ENCODE measurements at regions not wholly inside any gene's neighbourhood (a gene's known extent, or its start where the extent isn't known, plus 50 kb on each side); places are given as distances from the start of the nearest gene placed in this dataset.

DNA sequence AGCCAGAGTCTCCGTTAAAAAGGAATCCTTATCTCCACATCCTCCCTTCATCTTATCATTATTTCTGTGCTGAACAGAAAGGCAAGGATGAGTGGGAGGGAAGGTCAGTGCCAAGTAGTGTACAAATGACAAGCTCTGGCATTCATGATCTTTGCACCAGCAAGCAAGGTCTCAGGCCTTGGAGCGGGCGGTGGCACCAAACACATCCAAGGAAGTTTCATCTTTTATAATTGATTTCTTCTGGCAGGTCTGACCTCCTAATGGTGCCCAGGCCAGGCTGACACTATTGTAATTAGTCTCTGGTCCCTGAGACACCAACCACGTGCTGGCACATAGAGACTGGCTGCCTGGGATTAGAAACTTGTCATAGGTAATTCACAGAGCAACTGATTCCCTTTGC is 336.6 kb downstream of the EN1 start:
- DNase-seq (ENCODE audit: low read depth in 2 of 2): no peak

DNA sequence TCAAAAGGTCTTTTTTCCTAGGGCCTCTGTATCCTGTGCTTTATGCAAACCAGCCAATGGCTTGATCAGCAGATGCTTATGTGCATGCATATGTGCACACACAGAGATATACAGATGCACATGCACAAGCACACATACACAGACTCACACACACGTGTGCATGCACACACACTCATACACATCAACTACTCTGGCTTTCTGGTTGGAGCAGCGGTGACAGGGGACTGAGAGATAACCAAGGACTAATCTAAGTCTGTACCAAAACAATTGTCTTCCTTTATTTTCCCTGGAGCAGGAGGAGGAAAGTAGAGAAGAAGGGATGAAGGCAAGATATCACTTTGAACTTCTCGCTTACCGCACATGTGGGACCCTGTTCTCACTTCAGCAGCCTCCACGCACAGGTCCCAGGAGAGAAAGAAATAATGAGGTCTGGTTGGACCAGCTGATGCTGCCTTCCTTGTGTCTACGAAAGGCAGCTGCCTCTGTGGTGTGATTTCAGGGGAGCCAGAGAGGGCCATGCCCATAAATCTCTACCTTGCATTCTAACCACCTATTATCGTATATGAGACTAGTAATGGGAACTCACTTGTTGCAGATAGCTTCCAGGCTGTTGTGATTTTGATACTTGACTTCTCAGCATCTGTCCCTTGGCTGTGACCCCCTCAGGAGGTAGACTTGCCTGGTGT is 338.0 kb downstream of the EN1 start:
- no peak for DNase-seq (ENCODE audit: low read depth in 2 of 2)

DNA sequence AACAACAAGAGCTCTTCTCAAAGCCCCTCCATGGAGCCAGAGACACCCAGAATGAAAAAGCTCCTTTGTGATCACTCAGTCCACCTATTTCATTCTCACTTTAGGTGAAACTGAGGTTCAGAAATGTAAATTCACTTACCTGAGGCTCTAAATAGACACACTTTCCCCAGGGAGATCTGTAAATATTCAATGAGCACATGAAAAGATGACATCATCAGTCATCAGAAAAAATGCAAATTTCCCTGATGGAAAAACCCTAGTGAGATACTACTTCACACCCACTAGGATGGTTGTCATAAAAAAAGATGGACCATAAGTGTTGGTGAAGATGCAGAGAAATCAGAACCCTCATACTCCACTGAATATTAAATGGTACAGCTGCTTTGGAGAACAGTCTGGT is 339.2 kb downstream of the EN1 start:
- DNase-seq (ENCODE audit: low read depth in 2 of 2): no peak

DNA sequence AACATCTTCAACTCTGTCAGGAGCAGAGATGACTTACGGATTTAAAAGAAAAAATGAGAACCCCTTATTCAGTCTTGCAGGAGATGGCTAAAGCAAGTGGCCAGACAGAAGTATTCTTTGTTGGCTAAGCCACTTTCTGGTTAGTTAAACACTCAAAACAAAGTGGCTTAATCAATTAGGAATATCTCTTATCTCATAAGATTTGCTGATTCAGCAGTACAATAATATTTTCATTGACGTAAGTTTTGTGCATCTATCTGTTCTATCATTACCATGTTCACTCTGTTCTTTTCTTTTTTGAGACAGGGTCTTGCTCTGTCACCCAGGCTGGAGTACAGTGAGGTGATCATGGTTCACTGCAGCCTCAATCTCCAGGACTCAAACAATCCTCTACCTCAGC is 342.0 kb downstream of the EN1 start:
- no peak for DNase-seq (ENCODE audit: low read depth in 2 of 2)

DNA sequence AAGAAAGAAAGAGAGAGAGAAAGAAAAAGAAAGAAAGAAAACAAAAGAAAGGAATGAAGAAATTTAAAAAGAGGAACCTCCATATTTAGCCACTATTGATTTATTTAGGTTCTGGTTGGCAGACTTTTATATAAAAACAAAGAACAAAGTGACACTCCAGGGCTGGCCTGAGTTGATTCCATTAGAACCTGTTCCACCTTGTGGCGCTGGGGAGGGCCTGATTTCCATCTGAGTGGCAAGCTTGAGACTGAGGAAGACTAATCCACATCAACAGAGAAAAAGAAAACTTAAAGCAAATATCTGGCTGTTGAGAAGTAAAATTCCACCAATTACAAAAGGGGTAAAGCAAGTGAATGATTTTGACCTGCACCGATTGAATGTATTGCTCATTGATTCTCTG is 345.3 kb downstream of the EN1 start:
- DNase-seq (ENCODE audit: low read depth in 2 of 2): no peak

DNA sequence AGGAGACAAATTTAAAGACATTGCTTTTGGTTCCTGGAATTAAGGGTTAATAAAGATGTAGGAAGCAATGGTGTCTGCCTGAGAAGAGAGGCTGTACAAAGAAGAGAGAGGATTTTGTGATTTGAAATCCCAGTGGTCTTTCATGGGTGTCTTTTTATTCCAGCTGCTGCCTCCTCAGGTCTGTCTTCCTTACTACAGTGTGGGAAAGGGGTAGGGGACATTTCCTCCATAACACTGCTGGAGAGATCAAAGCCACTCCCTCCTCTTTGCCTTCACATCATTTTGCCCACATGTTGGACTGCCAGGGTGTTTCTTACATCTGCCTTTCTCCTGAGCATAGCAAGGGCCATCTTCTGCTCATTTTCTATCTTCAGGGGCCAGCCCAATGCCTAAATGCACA is 348.5 kb downstream of the EN1 start:
- no peak for DNase-seq (ENCODE audit: low read depth in 2 of 2)

DNA sequence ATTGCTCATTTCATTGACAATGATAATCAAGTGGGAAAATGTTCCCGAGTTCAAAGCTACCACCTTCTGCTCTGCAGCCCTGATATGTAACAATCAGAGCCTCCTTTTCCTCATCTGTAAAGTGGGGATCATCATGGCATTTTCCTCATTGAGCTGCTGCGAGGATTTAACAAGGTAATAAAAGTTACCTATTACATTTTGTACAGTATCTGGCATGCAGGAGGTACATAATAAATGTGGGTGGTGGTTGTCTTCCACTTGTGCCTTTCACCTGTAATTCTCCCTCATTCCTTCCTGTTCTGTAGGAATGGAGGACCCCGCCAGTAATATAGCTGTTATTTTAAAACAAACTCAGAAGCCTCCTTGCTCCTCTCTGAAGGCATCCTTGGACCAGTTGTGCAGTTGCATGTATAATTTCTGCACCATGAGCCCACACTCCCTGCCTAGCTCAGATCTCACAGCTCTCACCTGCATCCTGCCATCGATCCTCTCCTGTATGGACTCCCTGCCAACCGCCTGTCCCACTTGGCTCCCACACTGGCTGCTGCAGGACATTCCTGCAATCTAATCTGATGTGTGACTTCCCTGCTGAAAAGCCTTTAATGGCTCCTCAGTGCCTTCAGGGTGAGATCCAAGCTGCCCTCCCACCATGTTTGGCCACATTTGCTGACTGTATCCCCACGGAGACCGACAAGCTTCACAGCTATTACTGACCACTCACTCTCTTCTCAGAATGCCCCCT is 350.4 kb downstream of the EN1 start:
- DNase-seq (ENCODE audit: low read depth in 2 of 2): no peak

DNA sequence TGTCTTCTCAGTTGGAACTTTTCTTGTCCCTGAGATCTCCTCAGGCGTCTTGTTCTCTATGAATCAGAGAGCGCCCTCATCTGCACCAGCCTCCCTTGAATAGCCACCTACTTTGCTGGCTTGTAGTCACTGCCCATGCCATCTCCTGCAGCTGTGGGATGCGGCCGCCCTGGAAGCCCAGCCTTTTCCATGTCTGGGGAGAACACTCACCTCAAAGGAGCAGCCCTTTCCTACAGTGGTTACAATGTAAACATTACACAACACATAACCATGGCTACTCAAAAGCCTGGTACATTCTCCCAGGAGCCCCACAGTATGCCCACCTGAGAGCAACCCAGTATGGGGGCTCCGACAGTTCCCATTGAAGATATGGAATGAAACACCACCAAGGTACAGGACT is 351.0 kb downstream of the EN1 start:
- DNase-seq (ENCODE audit: low read depth in 2 of 2): no peak

DNA sequence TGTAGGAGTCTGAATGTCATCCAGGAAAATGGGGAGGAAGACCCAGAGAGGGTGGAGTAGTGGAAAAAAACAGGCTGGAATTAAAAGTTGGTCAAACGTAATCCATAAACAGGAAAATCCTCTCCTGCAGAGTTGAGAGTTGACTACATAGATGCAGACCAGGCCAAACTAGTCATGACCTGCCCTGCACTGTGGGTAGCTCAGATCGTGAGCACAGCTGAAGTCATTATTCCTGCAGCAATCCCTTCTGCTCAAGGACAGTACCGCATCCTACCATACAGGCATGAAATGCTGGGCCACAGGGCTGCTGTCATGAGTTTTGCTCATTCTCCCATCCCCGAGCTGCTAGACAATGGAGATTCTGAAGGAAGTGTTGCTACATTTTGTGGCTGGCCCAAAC is 352.2 kb downstream of the EN1 start:
- DNase-seq (ENCODE audit: low read depth in 2 of 2): no peak

DNA sequence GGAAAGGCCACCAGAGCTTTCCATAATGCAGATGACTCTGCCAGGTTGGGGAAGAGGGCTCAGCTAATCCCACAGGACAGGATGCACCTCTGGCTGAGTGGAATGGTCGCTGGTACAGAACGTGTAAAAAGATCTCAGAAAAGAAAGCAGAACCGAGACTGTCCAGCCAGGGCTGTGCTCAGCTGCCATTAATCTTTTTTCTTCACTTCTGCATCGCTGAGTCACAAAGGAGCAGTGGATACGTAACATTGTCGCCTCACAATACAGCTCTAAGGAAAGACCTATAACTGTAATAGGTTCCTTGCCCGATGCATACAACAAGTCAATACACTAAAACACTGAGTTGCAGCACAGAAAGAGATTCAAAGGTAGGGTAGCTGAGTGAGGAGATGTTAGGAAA is 354.2 kb downstream of the EN1 start:
- no peak for DNase-seq (ENCODE audit: low read depth in 2 of 2)

DNA sequence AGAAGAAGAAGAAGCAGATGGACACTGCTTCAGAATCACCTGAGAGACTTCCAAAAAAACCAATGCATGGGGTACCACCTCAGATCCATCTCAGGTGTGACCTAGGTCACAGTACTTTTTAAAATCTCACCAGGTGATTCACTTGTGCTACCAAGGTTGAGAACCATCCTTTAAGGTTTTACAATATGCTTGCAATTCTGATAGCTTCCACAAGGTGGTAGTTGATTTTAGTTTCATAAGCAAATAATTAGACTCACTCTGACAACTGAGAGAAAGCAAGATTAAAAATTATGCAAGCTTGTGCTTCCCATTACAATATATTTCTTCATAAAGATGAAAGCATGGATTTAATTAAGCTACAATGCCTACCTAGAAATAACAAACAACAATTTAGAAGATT is 355.1 kb downstream of the EN1 start:
- DNase-seq (ENCODE audit: low read depth in 2 of 2): no peak

DNA sequence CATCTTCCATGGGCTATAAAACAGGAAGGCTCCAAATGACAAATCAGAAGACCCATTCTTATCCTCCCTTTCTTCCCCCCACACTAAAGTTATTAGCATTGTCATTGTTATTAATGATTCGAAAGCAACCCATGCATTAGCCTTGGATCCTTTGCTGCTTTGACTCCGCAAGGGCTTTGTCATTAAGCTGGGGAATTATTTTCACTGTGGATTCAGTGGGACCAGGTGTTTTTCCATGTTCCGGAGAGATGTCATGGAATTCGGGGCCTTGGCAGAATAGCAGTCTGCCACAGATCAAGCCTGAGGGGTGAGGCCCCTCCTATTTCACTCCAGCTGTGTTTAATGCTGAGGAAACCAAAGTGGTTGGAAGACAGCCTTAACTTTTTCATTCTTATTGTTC is 357.1 kb downstream of the EN1 start:
- DNase-seq (ENCODE audit: low read depth in 2 of 2): no peak

DNA sequence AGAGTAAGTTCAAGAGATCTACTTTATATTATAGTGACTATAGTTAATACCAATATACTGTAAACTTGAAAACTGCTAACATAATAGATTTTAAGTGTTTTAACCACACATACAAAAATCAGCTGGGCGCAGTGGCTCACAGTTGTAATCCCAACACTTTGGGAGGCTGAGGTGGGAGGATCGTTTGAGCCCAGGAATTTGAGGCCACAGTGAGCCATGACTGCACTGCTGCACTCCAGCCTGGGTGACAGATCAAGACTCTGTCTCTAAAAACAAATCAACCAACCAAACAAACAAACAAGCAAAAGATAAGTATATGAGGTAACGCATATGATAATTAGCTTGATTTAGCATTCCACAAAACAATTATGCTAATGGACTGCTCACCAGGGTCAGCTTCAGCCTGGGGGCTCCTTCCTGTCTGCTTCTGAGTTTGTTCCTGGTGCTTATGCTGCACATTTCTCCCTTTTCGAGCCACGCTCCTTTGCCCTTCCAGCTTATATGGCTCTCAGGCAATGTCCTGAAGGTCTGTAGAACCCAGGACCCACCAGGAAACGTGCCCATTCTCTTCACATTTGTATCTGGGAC is 357.6 kb downstream of the EN1 start:
- DNase-seq (ENCODE audit: low read depth in 2 of 2): no peak

DNA sequence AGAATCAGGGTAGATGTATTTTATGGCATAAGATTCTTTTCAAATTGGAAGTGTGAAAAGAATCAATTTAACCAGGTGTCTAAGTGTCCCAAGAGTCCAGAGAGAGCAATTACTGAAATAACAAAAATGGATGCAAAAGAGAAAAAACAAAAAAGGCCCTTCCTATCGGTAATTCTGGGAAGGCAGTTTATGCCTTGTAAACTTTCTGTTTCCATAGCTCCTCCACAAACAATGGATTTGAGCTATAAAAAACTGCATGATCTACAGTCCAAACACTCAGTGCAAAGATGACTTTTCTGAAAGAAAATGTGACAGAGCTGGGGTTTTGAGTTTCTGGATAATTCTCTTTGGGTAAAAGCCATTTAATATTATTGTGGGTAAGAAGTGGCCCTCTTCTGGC is 366.1 kb downstream of the EN1 start:
- DNase-seq (ENCODE audit: low read depth in 2 of 2): no peak

DNA sequence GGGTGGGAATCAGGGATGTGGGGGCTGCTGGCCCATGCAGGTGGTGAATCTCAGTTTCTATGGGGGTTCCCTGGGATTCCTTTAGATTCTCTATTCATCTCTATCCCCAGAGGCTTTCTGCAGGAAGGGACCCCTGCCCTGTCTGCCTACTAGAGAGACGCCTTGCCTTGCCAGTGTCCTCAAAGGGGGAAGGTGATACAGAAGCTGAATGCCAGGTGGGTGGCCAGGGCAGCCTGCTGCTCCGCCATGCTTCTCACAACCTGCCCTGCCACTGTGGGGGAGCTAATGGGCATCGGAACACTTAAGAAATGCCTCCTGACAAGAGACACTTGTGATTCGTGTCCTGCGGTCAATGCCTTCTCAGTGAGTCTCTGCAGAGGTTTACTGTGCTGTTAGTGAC is 368.4 kb downstream of the EN1 start:
- DNase-seq (ENCODE audit: low read depth in 2 of 2): no peak

DNA sequence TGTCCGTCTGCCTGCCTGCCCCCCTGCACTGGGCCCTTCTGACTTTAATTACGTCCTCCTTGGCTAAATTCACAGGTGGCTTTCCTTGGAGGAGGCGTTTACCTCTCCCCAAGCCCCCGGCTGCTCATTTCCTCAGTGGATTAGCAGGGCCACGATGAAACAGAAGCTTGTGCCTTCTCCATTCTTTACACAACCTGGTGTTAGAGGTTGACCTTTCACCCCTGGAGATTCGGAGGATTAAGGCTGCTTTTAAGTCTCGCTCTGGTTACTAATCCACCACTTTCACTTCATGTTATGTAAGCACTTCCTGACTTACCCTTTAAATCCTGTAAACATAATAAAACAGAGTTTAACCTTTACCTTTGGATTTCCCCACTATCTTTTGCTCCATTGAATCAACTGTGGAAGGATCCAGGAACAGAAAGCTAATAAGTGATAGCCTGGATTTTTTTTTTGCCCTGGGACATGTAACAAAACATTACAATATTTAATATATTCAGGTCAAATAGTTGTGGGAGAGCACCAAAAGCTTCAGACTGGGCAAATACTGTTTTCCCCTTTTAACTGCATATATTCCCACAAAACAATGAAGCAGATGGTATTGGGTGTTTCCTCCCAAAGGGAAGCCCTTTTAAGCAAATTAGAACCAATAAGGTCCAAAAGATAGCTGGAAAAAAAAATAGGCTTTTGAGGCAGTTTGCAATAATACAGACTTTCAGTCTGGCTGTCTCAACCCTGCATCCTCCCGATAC is 370.2 kb downstream of the EN1 start:
- DNase-seq (ENCODE audit: low read depth in 2 of 2): no peak

DNA sequence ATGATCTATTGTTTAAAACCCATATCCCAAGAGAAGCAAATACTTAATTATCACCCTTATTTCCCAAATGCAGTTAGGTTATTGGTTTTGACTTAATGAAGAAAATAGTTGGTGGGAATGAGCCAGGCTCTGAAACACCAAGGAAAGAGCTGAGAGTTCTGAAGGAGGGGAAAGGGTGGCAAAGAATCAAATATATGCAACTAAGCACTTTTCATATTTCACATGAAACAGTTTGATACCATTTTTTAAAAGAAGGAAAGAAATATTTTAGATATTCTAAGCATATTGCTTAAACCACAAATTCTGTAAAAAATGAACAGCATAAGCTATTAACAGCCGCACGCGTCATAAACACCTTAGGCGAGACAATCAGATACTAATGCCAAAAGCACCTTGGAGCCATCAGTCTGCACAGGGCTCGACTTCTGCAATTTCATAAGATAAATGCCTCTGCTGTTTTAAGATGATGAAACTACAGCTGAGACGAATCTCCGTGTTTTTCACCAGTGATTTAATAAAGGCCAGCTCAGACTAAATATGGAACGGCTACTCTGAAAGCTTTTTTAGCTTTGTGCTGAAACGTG is 371.7 kb downstream of the EN1 start:
- DNase-seq (ENCODE audit: low read depth in 2 of 2): no peak

DNA sequence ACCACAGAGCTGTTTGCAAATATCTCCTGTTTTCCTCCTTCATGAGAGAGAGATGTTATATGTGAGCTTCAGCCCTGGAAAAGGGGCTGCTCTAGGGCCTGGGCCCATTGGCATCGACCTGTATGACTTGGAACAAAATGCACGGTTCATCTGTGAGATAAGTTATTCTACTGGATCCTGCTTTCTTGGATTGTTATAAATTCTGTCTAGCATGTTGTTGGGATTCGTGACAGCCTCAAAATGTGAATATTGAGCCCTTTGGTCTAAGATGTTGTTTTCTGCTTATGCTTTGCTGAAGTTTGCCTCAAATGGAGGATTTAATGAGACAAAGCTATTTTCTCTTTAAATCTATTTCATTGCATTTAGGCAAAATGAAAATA is 372.9 kb downstream of the EN1 start:
- DNase-seq (ENCODE audit: low read depth in 2 of 2): no peak

DNA sequence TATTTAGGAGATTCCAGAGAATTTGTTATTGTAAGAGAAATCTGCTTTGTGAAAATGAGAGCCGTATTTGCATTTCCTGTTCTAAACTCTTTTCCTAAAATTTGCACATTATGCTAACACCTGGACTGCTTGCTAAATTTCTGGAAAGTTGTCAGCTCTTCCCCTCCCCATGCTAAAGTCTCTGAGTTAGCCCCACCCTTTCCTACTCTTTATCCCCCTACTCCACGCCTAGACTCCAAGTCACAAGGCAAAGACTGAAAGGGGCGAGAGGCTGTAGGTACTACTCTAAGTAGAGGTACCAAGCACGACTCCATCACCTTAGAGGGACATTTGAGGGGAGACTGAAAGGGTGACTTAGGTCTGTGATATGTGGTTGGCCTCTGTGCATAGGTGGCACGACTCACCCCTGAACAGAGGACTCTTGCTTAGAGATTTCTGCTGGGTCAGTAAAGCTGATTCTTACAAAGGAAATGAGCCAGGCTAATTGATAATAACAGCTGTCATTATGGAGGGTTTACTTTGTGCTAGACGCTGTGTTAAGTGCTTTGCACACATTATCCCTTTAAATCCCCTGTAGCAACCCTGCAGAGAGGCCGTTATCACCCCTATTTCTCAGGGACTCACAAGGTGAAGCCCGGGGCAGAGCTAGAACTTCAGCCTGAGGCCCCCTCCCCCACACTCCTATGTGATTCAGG is 373.5 kb downstream of the EN1 start:
- DNase-seq (ENCODE audit: low read depth in 2 of 2): no peak

DNA sequence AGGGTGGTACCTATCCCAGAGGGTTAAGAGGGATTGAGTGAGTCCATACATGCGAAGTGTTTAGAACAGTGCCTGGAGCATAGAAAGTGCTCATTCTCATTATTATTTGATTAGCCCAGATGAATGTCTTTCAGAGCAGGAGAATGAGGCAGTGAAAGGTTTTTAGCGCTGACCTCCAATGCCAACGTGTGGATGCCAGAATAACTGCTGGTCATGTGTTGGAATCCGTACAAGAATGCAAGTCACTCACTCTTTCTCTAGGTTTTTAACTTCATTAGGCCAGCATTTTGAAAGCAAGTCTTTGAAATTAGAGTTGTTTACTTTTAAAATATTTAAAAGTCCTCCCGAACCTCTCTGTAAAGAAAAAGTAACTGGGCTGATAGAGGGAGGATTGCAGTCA is 374.2 kb downstream of the EN1 start:
- no peak for DNase-seq (ENCODE audit: low read depth in 2 of 2)

DNA sequence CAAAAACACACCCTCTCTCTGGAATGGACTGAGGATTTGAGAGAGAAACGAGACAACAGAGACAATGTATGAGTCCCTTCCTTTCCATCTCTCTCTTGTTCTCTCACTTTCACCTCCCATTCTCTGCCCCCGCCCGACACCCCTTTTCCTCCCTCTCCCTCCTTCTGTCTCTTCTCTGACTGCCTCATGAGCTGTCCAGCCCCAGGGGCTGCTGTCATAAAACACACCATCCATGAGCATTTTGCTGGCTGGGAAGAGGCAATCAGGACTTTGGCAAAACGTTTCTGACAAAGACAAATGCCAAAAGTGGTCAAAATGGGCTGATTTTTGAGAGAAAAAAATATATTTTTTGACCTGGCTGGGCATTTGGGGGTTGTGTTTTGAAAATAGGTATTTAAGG is 377.2 kb downstream of the EN1 start:
- no peak for DNase-seq (ENCODE audit: low read depth in 2 of 2)

DNA sequence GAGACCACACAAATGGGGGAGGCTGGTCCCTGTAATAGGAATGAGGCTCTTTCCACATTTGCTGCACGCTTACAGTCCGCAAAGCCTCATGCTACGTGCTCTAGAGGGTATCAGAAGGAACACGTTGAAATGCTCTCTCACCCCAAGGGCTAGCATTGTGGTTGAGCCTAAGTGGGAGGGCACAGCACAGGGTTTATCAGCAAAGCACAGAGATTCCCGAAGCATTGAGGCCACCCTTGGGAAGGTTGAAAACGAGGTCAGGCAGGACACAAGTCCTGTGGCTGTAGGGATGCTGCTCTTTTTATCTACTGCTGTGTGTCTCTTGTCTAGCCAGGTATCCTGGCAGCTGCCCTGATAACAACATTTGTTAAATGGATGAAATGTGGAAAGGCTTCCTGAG is 378.3 kb downstream of the EN1 start:
- DNase-seq (ENCODE audit: low read depth in 2 of 2): no peak
